GM12878 (cell line): ENCODE measurements at regions not wholly inside any gene's neighbourhood (a gene's known extent, or its start where the extent isn't known, plus 50 kb on each side); places are given as distances from the start of the nearest gene placed in this dataset.
A peak's percentile ranks its signal among the peaks of the same experiment; 100 is the strongest.

Experiments used
- ATF3 ChIP-seq: IDR thresholded peaks from 2 replicates; pipeline ENCODE4 v1.6.1; 2011; ENCODE audit warnings: low read depth, mild to moderate bottlenecking, low read length, moderate library complexity, borderline replicate concordance; ENCODE audit errors: extremely low read depth
- BACH1 ChIP-seq: fragments of 450-650 bp; IDR thresholded peaks from 2 replicates; pipeline ENCODE4 v1.6.1; 2017; ENCODE audit warnings: mild to moderate bottlenecking, borderline replicate concordance
- CBX3 ChIP-seq: fragments of 200-600 bp; sonication (generic); IDR thresholded peaks from 2 replicates; pipeline ENCODE4 v1.6.1; 2016; ENCODE audit warnings: low read depth, borderline replicate concordance
- CHD1 ChIP-seq: IDR thresholded peaks from 2 replicates; pipeline ENCODE4 v1.6.1; 2012; ENCODE audit warnings: low read depth, low read length, improper control_type of control experiment
- CREB1 ChIP-seq: IDR thresholded peaks from 2 replicates; pipeline ENCODE4 v1.6.1; 2012; ENCODE audit warnings: low read depth, mild to moderate bottlenecking, inconsistent platforms
- CREM ChIP-seq: IDR thresholded peaks from 2 replicates; pipeline ENCODE4 v1.6.1; 2014; ENCODE audit warnings: antibody characterized with exemption, low read depth
- EED ChIP-seq: sonication (generic); IDR thresholded peaks from 2 replicates; pipeline ENCODE4 v1.6.1; 2016; ENCODE audit warnings: antibody characterized with exemption, low read depth
- HDAC6 ChIP-seq: fragments of 200-600 bp; sonication (generic); IDR thresholded peaks from one replicate; pipeline ENCODE4 v1.8.0; 2017; ENCODE audit warnings: antibody characterized with exemption; ENCODE audit not compliant: unreplicated experiment
- MEF2A ChIP-seq: IDR thresholded peaks from 2 replicates; pipeline ENCODE4 v1.6.1; 2011; ENCODE audit warnings: low read depth, mild to moderate bottlenecking, low read length, moderate library complexity; ENCODE audit not compliant: insufficient read depth
- MTA3 ChIP-seq: IDR thresholded peaks from 2 replicates; pipeline ENCODE4 v1.6.1; 2012; ENCODE audit warnings: low read length, inconsistent platforms, borderline replicate concordance
- NFIC ChIP-seq: IDR thresholded peaks from 2 replicates; pipeline ENCODE4 v1.6.1; 2012; ENCODE audit warnings: low read depth, mild to moderate bottlenecking, inconsistent platforms, low read length, moderate library complexity
- POU2F2 ChIP-seq: IDR thresholded peaks from 3 replicates; pipeline ENCODE4 v1.6.1; 2011; ENCODE audit warnings: low read depth, mild to moderate bottlenecking, low read length, borderline replicate concordance
- RAD21 ChIP-seq: IDR thresholded peaks from 2 replicates; pipeline ENCODE4 v1.6.1; 2011; ENCODE audit warnings: mild to moderate bottlenecking, low read depth, low read length, moderate library complexity; ENCODE audit not compliant: insufficient read depth
- TBL1XR1 ChIP-seq: IDR thresholded peaks from 2 replicates; pipeline ENCODE4 v1.6.1; 2012; ENCODE audit warnings: low read depth, low read length, improper control_type of control experiment
- ZNF217 ChIP-seq: fragments of 450-650 bp; IDR thresholded peaks from 2 replicates; pipeline ENCODE4 v1.6.1; 2017; ENCODE audit warnings: antibody characterized with exemption, mild to moderate bottlenecking
- TF ChIP-seq, protein P1 (sequence below): fragments of 450-650 bp; IDR thresholded peaks from 2 replicates; pipeline ENCODE4 v1.6.1; 2016; ENCODE audit warnings: mild to moderate bottlenecking
- TF ChIP-seq, protein P2 (sequence below): fragments of 450-650 bp; formaldehyde crosslinking; IDR thresholded peaks from 2 replicates; pipeline ENCODE4 v1.4.0; 2020; ENCODE audit warnings: mild to moderate bottlenecking, moderate library complexity
- TF ChIP-seq, protein P3 (sequence below): fragments of 450-650 bp; IDR thresholded peaks from 2 replicates; pipeline ENCODE4 v1.6.1; 2017; ENCODE audit warnings: borderline replicate concordance
- TF ChIP-seq, protein P4 (sequence below): IDR thresholded peaks from 2 replicates; pipeline ENCODE4 v1.6.1; 2012; ENCODE audit warnings: low read depth, low read length, improper control_type of control experiment
- TF ChIP-seq, protein P5 (sequence below): IDR thresholded peaks from 2 replicates; pipeline ENCODE4 v1.6.1; 2012; ENCODE audit warnings: low read length, inconsistent platforms

DNA sequence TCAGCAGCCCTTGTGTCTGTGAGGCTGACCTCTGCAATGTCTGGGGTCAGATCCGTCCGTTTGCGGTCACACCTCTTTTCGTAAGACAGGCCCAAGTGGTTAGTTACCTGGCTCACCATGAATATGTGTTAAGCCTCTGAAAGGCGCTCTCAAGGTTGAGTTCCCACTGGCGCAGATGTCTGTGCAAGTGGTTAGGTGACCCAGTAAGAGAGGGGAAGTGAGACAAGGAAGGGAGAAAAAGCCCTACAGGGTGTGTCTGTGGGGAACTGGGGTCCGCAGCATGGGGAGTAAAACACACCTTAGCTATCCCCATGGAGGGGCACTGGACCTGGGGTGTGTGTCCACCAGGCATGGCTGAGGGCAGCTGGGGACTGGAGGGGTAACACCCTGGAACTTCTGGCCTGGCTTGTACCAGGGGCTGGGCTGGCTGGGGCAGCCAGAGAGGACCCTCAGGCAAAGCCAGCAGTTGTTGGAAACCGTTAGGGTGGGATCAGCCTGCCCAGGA is 391.6 kb upstream of the PROK2 start (continued):
- TF ChIP-seq NFIC (peak; percentile 86), BACH1 (peak; percentile 73; the same call in 1 of the 2 replicates), EED (peak; percentile 86), RAD21 (peak; percentile 33), ATF3 (no peak), CREM (peak; percentile 82), MEF2A (peak; percentile 76), CHD1 (0 out of 2 replicates have a peak, but pooled peaks have one; percentile 16), HDAC6 (no peak), POU2F2 (peak; percentile 86; the same call in 2 of the 3 replicates), ZNF217 (peak; percentile 75; the same call in 1 of the 2 replicates), CBX3 (no peak), TBL1XR1 (peak; percentile 94), MTA3 (peak; percentile 79; the same call in 1 of the 2 replicates), CREB1 (peak; percentile 34; the same call in 1 of the 2 replicates)
- TF ChIP-seq, protein P1, sequence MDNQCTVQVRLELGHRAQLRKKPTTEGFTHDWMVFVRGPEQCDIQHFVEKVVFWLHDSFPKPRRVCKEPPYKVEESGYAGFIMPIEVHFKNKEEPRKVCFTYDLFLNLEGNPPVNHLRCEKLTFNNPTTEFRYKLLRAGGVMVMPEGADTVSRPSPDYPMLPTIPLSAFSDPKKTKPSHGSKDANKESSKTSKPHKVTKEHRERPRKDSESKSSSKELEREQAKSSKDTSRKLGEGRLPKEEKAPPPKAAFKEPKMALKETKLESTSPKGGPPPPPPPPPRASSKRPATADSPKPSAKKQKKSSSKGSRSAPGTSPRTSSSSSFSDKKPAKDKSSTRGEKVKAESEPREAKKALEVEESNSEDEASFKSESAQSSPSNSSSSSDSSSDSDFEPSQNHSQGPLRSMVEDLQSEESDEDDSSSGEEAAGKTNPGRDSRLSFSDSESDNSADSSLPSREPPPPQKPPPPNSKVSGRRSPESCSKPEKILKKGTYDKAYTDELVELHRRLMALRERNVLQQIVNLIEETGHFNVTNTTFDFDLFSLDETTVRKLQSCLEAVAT: peak; percentile 96
- TF ChIP-seq, protein P2, sequence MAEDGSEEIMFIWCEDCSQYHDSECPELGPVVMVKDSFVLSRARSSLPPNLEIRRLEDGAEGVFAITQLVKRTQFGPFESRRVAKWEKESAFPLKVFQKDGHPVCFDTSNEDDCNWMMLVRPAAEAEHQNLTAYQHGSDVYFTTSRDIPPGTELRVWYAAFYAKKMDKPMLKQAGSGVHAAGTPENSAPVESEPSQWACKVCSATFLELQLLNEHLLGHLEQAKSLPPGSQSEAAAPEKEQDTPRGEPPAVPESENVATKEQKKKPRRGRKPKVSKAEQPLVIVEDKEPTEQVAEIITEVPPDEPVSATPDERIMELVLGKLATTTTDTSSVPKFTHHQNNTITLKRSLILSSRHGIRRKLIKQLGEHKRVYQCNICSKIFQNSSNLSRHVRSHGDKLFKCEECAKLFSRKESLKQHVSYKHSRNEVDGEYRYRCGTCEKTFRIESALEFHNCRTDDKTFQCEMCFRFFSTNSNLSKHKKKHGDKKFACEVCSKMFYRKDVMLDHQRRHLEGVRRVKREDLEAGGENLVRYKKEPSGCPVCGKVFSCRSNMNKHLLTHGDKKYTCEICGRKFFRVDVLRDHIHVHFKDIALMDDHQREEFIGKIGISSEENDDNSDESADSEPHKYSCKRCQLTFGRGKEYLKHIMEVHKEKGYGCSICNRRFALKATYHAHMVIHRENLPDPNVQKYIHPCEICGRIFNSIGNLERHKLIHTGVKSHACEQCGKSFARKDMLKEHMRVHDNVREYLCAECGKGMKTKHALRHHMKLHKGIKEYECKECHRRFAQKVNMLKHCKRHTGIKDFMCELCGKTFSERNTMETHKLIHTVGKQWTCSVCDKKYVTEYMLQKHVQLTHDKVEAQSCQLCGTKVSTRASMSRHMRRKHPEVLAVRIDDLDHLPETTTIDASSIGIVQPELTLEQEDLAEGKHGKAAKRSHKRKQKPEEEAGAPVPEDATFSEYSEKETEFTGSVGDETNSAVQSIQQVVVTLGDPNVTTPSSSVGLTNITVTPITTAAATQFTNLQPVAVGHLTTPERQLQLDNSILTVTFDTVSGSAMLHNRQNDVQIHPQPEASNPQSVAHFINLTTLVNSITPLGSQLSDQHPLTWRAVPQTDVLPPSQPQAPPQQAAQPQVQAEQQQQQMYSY (CRISPR knock-in tag): no peak
- TF ChIP-seq, protein P3, sequence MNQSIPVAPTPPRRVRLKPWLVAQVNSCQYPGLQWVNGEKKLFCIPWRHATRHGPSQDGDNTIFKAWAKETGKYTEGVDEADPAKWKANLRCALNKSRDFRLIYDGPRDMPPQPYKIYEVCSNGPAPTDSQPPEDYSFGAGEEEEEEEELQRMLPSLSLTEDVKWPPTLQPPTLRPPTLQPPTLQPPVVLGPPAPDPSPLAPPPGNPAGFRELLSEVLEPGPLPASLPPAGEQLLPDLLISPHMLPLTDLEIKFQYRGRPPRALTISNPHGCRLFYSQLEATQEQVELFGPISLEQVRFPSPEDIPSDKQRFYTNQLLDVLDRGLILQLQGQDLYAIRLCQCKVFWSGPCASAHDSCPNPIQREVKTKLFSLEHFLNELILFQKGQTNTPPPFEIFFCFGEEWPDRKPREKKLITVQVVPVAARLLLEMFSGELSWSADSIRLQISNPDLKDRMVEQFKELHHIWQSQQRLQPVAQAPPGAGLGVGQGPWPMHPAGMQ: peak; percentile 73
- TF ChIP-seq, protein P4, sequence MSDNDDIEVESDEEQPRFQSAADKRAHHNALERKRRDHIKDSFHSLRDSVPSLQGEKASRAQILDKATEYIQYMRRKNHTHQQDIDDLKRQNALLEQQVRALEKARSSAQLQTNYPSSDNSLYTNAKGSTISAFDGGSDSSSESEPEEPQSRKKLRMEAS: peak; percentile 37; the same call in 1 of the 2 replicates
- TF ChIP-seq, protein P5, sequence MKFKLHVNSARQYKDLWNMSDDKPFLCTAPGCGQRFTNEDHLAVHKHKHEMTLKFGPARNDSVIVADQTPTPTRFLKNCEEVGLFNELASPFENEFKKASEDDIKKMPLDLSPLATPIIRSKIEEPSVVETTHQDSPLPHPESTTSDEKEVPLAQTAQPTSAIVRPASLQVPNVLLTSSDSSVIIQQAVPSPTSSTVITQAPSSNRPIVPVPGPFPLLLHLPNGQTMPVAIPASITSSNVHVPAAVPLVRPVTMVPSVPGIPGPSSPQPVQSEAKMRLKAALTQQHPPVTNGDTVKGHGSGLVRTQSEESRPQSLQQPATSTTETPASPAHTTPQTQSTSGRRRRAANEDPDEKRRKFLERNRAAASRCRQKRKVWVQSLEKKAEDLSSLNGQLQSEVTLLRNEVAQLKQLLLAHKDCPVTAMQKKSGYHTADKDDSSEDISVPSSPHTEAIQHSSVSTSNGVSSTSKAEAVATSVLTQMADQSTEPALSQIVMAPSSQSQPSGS: peak; percentile 80; the same call in 1 of the 2 replicates
